Thoracic aorta (tissue), 2 donors: ENCODE measurements at regions not wholly inside any gene's neighbourhood (a gene's known extent, or its start where the extent isn't known, plus 50 kb on each side); places are given as distances from the start of the nearest gene placed in this dataset.

Experiments used
- ATAC-seq: fragments of 150-250 bp; one replicate; pipeline ENCODE4 v1.8.0; 2017; ENCODE audit warnings: low read depth; ENCODE audit not compliant: insufficient number of reproducible peaks, low FRiP score
- DNase-seq: peaks from one replicate; pipeline ENCODE4 v3.0.0-alpha.2; 2020; ENCODE audit warnings: low spot score
- H3K27ac ChIP-seq, 2 donors: fragments of 200-600 bp; sonication (generic); 1 replicate in 1 of 2; 2 replicates in 1 of 2; pipeline ENCODE4 v1.5.1; 2016; ENCODE audit warnings: mild to moderate bottlenecking in 2 of 2, moderate library complexity in 2 of 2
- H3K27me3 ChIP-seq: fragments of 200-600 bp; sonication (generic); replicated peaks from 2 replicates; pipeline ENCODE4 v1.6.0; 2016; ENCODE audit warnings: mild to moderate bottlenecking; ENCODE audit not compliant: insufficient read depth
- H3K36me3 ChIP-seq: fragments of 200-600 bp; sonication (generic); one replicate; pipeline ENCODE4 v1.5.1; 2016
- H3K4me1 ChIP-seq, 2 donors: fragments of 200-600 bp; sonication (generic); 1 replicate in 1 of 2; 2 replicates in 1 of 2; pipeline versions ENCODE4 v1.5.1 to v1.6.0; 2016; ENCODE audit warnings: low read depth in 2 of 2, mild to moderate bottlenecking in 1 of 2; ENCODE audit not compliant: control insufficient read depth in 1 of 2
- H3K4me3 ChIP-seq: fragments of 200-600 bp; sonication (generic); 2 replicates; pipeline ENCODE4 v1.5.1; 2016; ENCODE audit warnings: mild to moderate bottlenecking
- H3K9me3 ChIP-seq: fragments of 200-600 bp; sonication (generic); 2 replicates; pipeline ENCODE4 v1.5.1; 2016
- CTCF ChIP-seq: fragments of 200-600 bp; sonication (generic); IDR thresholded peaks from one replicate; pipeline ENCODE4 v1.5.1; 2019; ENCODE audit warnings: antibody characterized with exemption

DNA sequence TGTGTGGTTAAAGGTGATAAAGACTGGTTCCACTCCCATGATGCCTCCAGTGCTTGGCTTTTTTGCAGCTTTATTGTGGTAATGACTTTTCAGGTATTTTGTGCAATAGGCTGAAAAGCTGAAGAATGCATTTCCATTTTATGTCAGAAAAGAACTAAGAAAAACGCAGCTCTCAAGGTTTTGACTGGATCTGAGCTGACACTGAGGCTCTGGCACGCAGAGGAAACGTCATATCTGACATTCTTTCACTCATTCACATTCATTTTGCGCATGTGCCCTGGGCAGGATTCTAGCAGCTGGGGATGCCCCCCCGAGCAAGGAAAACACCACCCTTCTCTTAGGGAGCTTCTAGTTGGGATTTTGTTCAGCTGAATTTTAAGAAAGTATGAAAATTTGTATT lies 408.5 kb upstream of the MKI67 start:
- ATAC-seq = no peak
- no peak for DNase-seq
- no peak for TF ChIP-seq CTCF
- Histone ChIP-seq H3K27ac (no peak overlapping the region), H3K4me3 (no peak overlapping the region), H3K9me3 (no peaks in the 10 kb centered on the region), H3K4me1 (no peaks in the 10 kb centered on the region), H3K36me3 (no peaks in the 10 kb centered on the region), H3K27me3 (no peaks in the 10 kb centered on the region)

DNA sequence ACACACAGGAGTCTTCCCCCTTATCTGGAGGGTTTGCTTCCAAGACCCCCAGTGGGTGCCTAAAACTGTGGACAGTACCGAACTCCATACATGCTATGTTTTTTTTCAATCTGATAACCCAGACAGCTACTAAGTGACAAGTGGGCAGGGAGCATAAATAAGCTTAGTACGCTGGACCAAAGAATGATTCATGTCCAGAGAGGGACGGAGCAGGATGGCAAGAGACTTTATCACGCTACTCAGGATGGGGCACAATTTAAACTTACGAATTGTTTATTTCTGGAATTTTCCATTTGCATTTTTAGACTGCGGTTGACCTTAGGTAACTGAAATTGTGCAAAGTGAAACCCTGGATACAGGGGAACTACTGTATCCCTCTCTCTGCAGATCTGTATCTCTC lies 410.0 kb upstream of the MKI67 start:
- H3K27ac ChIP-seq = no peak overlapping the region
- DNase-seq (no peak), ATAC-seq (no peak)
- no peaks in the 10 kb centered on the region for H3K27me3 ChIP-seq
- no peak overlapping the region for H3K4me3 ChIP-seq
- no peak for TF ChIP-seq CTCF
- H3K9me3 ChIP-seq = no peaks in the 10 kb centered on the region
- H3K4me1 ChIP-seq = no peaks in the 10 kb centered on the region
- no peaks in the 10 kb centered on the region for H3K36me3 ChIP-seq

- Histone ChIP-seq H3K4me3 (no peak overlapping the region), H3K4me1 (no peaks in the 10 kb centered on the region), H3K27ac (no peak overlapping the region), H3K27me3 (peaks cover 3% of the 10 kb centered on the region), H3K36me3 (no peaks in the 10 kb centered on the region), H3K9me3 (no peaks in the 10 kb centered on the region)
- no peak for DNase-seq
- no peak for ATAC-seq
- TF ChIP-seq CTCF = no peak
Measured at GRCh38 chr10:128537834-128538330, 411.7 kb upstream of the MKI67 start.

DNA sequence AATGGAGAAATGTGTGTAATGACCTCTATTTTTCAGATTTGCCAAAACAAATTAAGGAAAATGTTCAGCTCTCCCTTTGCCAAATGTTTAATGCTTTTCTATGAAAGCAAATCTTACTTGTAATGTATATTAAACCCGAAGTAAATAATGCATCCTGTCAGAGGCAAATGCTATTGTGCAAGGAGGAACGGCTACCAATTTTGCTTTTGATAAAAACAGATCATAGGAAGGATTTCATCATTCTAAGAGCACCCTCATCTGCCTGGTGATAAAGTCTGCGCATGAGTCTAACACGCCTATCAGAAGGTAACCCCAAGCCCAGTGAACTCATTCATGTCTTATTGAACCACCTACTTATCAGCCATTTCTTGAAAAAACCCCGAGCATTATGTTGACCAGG lies 412.4 kb upstream of the MKI67 start:
- H3K4me3 ChIP-seq = no peak overlapping the region
- H3K36me3 ChIP-seq = no peaks in the 10 kb centered on the region
- no peak for DNase-seq
- peaks cover 3% of the 10 kb centered on the region for H3K27me3 ChIP-seq
- no peak overlapping the region for H3K27ac ChIP-seq
- no peaks in the 10 kb centered on the region for H3K9me3 ChIP-seq
- TF ChIP-seq CTCF = no peak
- H3K4me1 ChIP-seq = no peaks in the 10 kb centered on the region
- ATAC-seq = no peak

GRCh38 chr10:128539510-128540127 lies 413.4 kb upstream of the MKI67 start:
- no peak for ATAC-seq
- no peak overlapping the region for H3K4me3 ChIP-seq
- peaks cover 3% of the 10 kb centered on the region for H3K27me3 ChIP-seq
- no peaks in the 10 kb centered on the region for H3K36me3 ChIP-seq
- H3K4me1 ChIP-seq = no peaks in the 10 kb centered on the region
- H3K27ac ChIP-seq = no peak overlapping the region
- no peak for TF ChIP-seq CTCF
- H3K9me3 ChIP-seq = no peaks in the 10 kb centered on the region
- DNase-seq = no peak
